WTC11 (cell line): ENCODE measurements at regions not wholly inside any gene's neighbourhood (a gene's known extent, or its start where the extent isn't known, plus 50 kb on each side); places are given as distances from the start of the nearest gene placed in this dataset.

Source experiments
- ATAC-seq: fragments of 200-7000 bp; cut with Tn5 transposase; 2 replicates; pipeline ENCODE4 v1.10.0; 2021; ENCODE audit warnings: mild to moderate bottlenecking, moderate library complexity
- CTCF ChIA-PET: fragments of 300-600 bp; sonication (Branson Sonifier 250); formaldehyde crosslinking; loops from one replicate; lab custom pipeline; 2021; ENCODE audit warnings: antibody characterized with exemption; lab: Charles Lee
- POLR2A ChIA-PET: fragments of 350-600 bp; sonication (Branson Sonifier 250); formaldehyde crosslinking; loops from one replicate; lab custom pipeline; 2021; ENCODE audit warnings: antibody characterized with exemption; lab: Charles Lee
- DNase-seq: peaks from one replicate; pipeline ENCODE4 v3.0.0; 2021; ENCODE audit warnings: low spot score
- H3K27ac Mint-ChIP-seq: 2 replicates; pipeline ENCODE4 v1.8.0; 2021; ENCODE audit warnings: mixed read lengths
- H3K27me3 Mint-ChIP-seq: 2 replicates; pipeline ENCODE4 v1.8.0; 2021; ENCODE audit warnings: low read depth, mild to moderate bottlenecking, moderate library complexity, mixed read lengths
- H3K36me3 Mint-ChIP-seq: 2 replicates; pipeline ENCODE4 v1.8.0; 2021; ENCODE audit warnings: mixed read lengths
- H3K4me1 Mint-ChIP-seq: 2 replicates; pipeline ENCODE4 v1.8.0; 2022; ENCODE audit warnings: mixed read lengths
- H3K4me3 Mint-ChIP-seq: 2 replicates; pipeline ENCODE4 v1.8.0; 2021; ENCODE audit warnings: mild to moderate bottlenecking, moderate library complexity, mixed read lengths
- H3K9me3 Mint-ChIP-seq: 2 replicates; pipeline ENCODE4 v1.8.0; 2021; ENCODE audit warnings: mixed read lengths
- AR ChIP-seq: fragments of 250-450 bp; sonication (Bioruptor Pico); IDR thresholded peaks from 2 replicates; pipeline ENCODE4 v1.9.0; 2021; ENCODE audit warnings: mild to moderate bottlenecking
- ATF6 ChIP-seq: sonication (generic); formaldehyde crosslinking; IDR thresholded peaks from 2 replicates; pipeline ENCODE4 v1.8.1; 2023; ENCODE audit warnings: mild to moderate bottlenecking, missing genetic modification reagents
- CREB1 ChIP-seq: sonication (generic); formaldehyde crosslinking; IDR thresholded peaks from 2 replicates; pipeline ENCODE4 v1.8.0; 2023; ENCODE audit warnings: mild to moderate bottlenecking, missing genetic modification reagents
- E2F1 ChIP-seq: sonication (generic); formaldehyde crosslinking; IDR thresholded peaks from 2 replicates; pipeline ENCODE4 v1.8.0; 2022; ENCODE audit warnings: mild to moderate bottlenecking, missing genetic modification reagents
- ERG ChIP-seq: fragments of 250-450 bp; sonication (Bioruptor Pico); IDR thresholded peaks from 2 replicates; pipeline ENCODE4 v1.8.0; 2021; ENCODE audit warnings: mild to moderate bottlenecking
- GABPB1 ChIP-seq: sonication (generic); formaldehyde crosslinking; IDR thresholded peaks from 2 replicates; pipeline ENCODE4 v1.8.1; 2023; ENCODE audit warnings: mild to moderate bottlenecking, missing genetic modification reagents
- MAX ChIP-seq: sonication (generic); formaldehyde crosslinking; IDR thresholded peaks from 2 replicates; pipeline ENCODE4 v1.8.0; 2022; ENCODE audit warnings: mild to moderate bottlenecking, missing genetic modification reagents
- NR3C1 ChIP-seq: sonication (generic); formaldehyde crosslinking; conservative IDR thresholded peaks from 2 replicates; pipeline ENCODE4 v1.8.1; 2023; ENCODE audit warnings: low read depth, mild to moderate bottlenecking, missing genetic modification reagents
- PRDM15 ChIP-seq: sonication (generic); formaldehyde crosslinking; IDR thresholded peaks from 2 replicates; pipeline ENCODE4 v1.8.0; 2022; ENCODE audit warnings: missing genetic modification reagents
- RELA ChIP-seq: sonication (generic); formaldehyde crosslinking; IDR thresholded peaks from 2 replicates; pipeline ENCODE4 v1.8.1; 2022; ENCODE audit warnings: missing genetic modification reagents, mild to moderate bottlenecking, borderline replicate concordance
- SMAD4 ChIP-seq: sonication (generic); formaldehyde crosslinking; IDR thresholded peaks from 2 replicates; pipeline ENCODE4 v1.8.0; 2022; ENCODE audit warnings: mild to moderate bottlenecking, missing genetic modification reagents
- STAT6 ChIP-seq: sonication (generic); formaldehyde crosslinking; conservative IDR thresholded peaks from 2 replicates; pipeline ENCODE4 v1.8.1; 2023; ENCODE audit warnings: mild to moderate bottlenecking, low read depth, missing genetic modification reagents, moderate library complexity
- ZNF263 ChIP-seq: sonication (generic); formaldehyde crosslinking; IDR thresholded peaks from 2 replicates; pipeline ENCODE4 v1.8.1; 2022; ENCODE audit warnings: low read depth, mild to moderate bottlenecking, moderate library complexity, missing genetic modification reagents

- H3K36me3 Mint-ChIP-seq = peaks cover 19% of the 10 kb centered on the region
- TF ChIP-seq NR3C1 = no peak
- no peak for TF ChIP-seq ATF6 (CRISPR knock-in tag)
- no peak for TF ChIP-seq SMAD4 (CRISPR knock-in tag)
- TF ChIP-seq E2F1 (CRISPR knock-in tag) = no peak
- peak; percentile 99 for TF ChIP-seq GABPB1 (CRISPR knock-in tag)
- TF ChIP-seq MAX = 0 out of 2 replicates have a peak, but pooled peaks have one; percentile 48
- TF ChIP-seq PRDM15 (CRISPR knock-in tag) = no peak
- TF ChIP-seq STAT6 (CRISPR knock-in tag) = no peak
- TF ChIP-seq ERG = no peak
- no peak for TF ChIP-seq ZNF263 (CRISPR knock-in tag)
- TF ChIP-seq CREB1 (CRISPR knock-in tag) = no peak
- no peak for TF ChIP-seq RELA (CRISPR knock-in tag)
- no peak for TF ChIP-seq AR (CRISPR knock-in tag)
- peak; percentile 20 for DNase-seq
- peaks cover 17% of the 10 kb centered on the region for H3K9me3 Mint-ChIP-seq
- H3K27ac Mint-ChIP-seq = peak overlapping the region; percentile 90
- ChIA-PET CTCF (interaction anchor here (0.7 to 0.8 kb wide), 2 partner anchors 111 to 256 kb away, joined by 3 read pairs; no protein-coding TSS in a partner anchor), POLR2A (no interaction called here)
- H3K4me1 Mint-ChIP-seq = peaks cover 54% of the 10 kb centered on the region
- peak overlapping the region; percentile 74 for H3K4me3 Mint-ChIP-seq
- no peak for ATAC-seq
- no peaks in the 10 kb centered on the region; the same call in 1 of the 2 replicates for H3K27me3 Mint-ChIP-seq
These were observed 199.5 kb upstream of the NFE2L3 start for GRCh38 chr7:25952261-25953057.
